HG03159 (cell line): ENCODE measurements at regions not wholly inside any gene's neighbourhood (a gene's known extent, or its start where the extent isn't known, plus 50 kb on each side); places are given as distances from the start of the nearest gene placed in this dataset.

Experiments used
- ATAC-seq: cut with Tn5 transposase; IDR thresholded peaks from one replicate; pipeline ENCODE4 v1.9.1; 2021; ENCODE audit warnings: mild to moderate bottlenecking, moderate library complexity; ENCODE audit not compliant: unreplicated experiment

DNA sequence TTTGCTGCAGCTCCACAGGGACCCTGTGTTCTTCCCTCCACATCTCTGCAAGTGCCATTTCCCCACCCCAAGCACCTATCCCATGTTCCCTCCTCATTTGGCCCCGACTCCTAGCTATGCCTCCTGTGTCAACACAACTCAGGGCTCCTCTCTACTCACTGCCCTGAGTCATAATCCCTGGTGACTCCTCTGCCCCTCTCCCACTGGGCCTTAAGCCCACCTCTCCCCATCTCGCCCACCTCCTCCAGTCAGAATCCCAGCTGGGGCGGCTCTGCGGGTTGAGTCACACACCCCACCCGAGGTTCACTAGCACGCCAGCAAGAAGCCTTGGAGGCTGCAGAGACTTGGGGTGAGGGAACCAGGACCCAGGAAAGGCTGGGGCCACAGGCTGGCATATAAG, 346.2 kb downstream of the FOXL1 start:
- no peak for ATAC-seq

DNA sequence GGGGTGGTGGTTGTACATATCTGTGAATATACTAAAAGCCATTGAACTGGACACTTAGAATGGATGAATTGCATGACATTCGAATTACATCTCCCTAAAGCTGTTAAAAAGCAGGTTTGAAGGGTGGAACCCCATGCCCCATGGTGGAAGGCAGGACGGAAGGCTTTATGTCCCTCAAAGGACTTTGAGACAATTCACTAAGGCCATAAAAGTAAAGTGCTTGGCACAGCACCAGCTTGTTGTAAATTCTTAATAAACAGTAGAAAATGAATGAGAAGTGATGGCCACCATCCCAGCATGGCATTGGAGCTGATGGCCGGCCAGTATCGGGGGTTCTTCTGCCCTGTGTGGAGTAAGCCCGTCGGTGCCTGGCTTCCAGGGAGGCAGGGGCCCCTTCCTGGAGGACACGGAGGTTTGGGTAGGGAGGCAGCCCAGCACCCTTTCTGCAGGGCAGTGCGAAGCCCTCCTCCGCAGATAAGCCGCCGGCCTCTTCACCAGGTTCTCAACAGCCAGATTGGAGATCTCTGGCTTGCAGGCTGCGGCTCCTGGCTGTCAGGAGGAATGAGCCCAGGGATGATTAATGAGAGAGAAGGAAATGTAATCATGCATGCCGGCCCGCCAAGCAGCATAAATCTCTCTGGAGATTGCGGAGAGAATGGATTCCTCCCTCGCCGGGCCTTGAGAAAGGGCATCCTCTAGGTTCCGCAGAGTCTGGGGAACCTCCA, 346.9 kb downstream of the FOXL1 start:
- no peak for ATAC-seq

DNA sequence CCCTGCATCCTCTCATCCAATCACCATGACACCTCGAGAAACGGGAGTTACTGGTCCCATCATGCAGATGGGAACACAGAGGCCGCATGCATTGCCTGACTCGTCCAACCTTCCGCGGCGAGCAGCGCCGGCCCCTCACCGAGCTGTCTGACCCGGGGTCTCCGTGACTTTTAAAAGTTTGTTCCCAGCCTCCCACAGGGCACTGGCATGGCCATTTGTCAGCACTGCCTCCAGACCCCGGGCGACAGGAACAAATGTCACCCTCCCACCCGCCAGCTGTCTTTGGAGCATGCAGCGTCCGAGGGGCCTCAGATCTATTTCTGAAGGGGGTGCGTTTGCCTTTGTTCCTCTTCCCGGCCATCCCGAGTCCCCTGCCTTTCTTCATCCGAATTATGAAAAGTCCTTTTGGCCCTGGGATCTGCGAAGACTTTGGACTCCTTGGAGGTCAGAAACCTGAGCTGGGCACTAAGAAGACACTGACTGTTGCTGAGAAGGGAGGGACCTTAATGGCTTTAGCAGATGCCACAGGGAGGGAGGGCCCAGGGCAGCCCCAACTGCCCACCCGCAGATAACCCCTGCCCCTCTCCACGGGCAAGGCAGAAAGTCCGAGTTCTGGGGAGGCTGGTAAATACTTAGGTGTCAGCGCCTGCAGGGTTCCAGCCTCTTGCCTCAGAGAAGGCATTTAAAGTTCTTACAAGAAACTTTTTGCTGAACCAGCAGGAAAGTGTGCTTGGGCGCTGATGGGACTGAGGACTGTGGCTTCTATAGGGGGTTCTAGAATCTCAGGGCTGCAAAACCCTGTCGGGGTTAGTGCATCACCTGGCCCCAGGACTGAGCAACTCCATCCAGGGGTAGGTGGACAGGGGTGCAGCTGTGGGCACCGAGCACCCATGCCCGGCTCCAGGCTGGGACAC, 348.1 kb downstream of the FOXL1 start:
- no peak for ATAC-seq

- ATAC-seq, result no peak
These were observed 349.4 kb downstream of the FOXL1 start for GRCh38 chr16:86927699-86928098.

- no peak for ATAC-seq
These were observed 350.2 kb downstream of the FOXL1 start for GRCh38 chr16:86928523-86929011.

DNA sequence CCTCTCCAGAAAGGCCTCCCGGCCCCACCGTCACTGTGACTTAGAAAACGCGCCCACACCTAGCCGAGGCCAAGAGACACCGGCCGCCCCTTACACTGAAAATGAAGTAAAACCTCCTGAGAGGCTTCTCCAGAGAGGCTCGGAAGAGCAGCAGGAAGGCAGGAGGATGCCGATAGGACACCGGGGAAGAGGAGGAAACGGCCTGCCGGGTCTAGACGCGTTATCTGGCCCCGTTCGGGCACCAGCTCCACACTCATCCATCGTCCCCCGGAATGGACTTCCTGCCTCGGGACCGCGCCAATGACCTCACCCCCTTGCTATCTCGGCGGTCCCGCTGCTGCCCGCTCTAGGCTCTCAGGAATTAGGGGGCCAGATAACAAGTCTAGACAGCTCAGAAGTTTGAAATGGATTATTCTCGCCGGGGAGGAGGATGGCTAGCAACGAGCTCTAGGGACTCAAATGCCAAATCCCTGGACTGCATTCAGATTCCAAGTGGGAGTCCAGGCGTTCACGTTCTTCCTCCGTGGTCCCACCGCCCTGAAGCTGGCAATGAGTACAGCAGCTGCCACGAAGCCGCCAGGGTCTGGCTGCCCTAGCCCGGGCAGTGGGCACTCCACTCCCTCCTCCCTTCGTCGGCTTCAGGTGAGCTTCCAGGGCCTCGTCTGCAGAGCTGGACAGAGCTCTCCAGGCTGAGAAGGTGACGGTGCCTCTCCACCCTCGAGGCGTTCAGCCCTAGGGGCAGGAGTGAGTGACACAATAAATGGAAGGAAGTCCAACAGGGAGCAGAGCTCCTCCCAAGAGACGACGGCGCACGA, 350.9 kb downstream of the FOXL1 start:
- no peak for ATAC-seq

DNA sequence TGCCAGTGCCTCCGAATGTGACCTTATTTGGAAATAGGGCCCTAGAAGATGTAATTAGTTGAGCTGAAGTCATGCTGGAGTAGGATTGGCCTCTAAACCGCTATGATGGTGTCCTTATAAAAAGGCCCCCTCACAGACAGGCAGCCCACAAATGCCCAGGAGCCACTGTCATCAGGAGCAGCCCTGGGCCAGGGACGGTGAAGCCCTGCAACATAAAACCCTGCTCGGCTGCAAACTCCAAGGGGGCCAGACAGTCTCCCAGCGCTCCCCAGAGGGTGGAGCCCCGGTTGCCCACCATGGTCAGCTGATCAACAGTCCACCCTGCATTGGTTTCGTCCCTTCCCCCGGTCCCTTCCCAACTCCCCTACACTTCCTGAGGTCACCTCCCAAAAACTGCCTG, 351.7 kb downstream of the FOXL1 start:
- no peak for ATAC-seq

GRCh38 chr16:86930663-86931373, 352.5 kb downstream of the FOXL1 start:
- no peak for ATAC-seq

- ATAC-seq, result no peak
These were observed 353.1 kb downstream of the FOXL1 start for GRCh38 chr16:86931410-86931941.

DNA sequence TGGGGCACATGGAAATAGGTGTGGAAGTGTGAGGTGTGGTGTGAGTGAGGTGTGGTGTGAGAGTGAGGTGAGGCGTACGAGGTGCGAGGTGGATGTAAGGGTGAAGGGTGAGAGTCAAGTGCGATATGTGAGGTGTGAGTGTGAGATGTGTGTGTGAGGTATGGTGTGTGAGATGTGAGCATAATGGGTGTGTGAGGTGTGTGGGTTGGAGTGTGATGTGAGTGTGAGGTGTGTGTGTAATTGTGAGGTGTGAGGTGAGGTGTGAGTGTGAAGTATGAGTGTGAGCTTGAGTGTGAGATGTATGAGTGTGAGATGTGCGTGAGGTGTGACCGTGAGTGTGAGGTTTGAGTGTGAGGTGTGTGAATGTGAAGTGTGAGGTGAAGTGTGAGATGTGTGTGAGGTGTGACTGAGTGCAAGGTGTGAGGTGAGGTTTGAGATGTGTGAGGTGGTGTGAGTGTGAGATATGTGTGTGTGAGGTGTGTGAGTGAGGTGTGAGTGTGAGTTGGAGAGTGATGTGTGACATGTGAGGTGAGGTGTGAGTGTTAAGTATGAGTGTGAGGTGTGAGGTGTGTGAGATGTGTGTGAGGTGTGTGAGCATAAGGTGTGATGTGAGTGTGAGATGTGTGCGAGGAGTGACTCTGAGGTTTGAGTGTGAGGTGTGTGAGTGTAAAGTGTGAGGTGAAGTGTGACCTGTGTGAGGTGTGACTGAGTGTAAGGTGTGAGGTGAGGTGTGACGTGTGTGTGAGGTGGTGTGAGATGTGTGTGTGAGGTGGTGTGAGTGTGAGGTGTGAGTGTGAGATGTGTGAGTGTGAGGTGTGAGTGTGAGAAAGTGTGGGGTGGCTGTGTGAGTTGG, 354.0 kb downstream of the FOXL1 start:
- no peak for ATAC-seq

- no peak for ATAC-seq
These were observed 356.4 kb downstream of the FOXL1 start for GRCh38 chr16:86934581-86935375.

DNA sequence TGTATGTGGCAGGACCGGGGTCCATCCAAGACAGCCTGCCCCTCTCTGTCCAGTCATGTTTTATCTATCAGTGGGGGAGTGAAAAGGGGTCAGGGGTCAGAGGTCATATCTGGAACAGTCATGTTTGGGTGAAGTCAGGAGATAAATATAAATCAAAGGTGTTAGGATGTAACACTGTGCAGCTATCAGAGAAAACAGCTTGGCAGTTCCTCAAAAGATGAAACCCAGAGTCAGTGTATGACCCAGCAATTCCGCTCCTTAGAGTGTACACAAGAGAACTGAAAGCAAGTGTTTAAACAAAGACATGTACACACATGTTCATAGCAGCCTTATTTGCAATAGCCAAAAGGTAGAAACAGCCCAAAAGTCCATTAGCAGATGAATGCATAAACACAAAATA, 361.3 kb downstream of the FOXL1 start:
- ATAC-seq, result no peak

DNA sequence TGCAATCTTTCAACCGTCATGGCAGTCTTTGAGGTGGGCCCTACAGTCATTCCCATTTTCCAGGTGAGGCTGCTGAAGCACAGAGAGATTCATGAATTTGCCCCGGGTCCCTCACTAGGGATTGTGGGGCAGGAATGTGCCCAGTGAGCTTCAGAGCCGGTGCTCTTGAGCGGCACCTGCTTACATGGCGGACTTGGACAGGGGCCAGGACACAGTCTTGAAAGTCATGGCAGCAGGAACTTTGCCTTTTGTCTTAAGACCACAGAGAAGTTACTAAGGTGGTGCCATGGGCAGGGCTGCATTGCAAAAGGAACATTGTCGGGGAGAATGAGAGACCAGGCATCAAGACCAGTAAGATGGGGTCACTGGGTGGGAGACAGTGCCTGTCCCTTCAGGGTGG, 363.4 kb downstream of the FOXL1 start:
- ATAC-seq, result no peak

- ATAC-seq, result no peak
These were observed 364.1 kb downstream of the FOXL1 start for GRCh38 chr16:86942151-86943051.

- no peak for ATAC-seq
These were observed 367.0 kb downstream of the FOXL1 start for GRCh38 chr16:86945166-86945900.

GRCh38 chr16:86946396-86946795, 368.0 kb downstream of the FOXL1 start:
- ATAC-seq, result no peak

DNA sequence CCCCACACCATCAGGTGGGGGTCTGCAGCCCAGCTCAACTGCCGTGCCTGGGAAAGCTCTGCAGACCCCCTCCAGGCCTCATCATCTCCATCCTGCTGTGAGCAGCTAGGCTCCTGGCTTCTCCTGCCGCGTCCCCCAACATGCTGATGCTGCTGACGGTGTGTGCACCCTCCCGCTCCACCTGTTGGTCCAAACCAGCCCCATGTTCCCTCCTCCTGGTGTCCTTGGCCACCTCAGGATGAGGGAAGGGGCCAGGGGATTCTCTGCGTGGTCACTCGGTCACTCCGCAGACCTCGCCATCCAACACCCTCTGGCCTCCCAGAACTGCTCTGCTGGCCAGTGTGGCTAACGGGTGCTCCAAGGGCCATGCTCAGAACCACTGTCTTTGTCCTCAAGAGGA, 368.6 kb downstream of the FOXL1 start:
- no peak for ATAC-seq
